PFSK-1 (cell line): ENCODE measurements at regions not wholly inside any gene's neighbourhood (a gene's known extent, or its start where the extent isn't known, plus 50 kb on each side); places are given as distances from the start of the nearest gene placed in this dataset.

Experiments used
- FOXP2 ChIP-seq: optimal IDR thresholded peaks from 2 replicates; pipeline ENCODE3; 2011; ENCODE audit warnings: borderline replicate concordance, control low read depth, inconsistent platforms; ENCODE audit not compliant: insufficient read depth; ENCODE audit errors: extremely low read length, extremely low read depth
- POLR2AphosphoS5 ChIP-seq: IDR thresholded peaks from 2 replicates; pipeline ENCODE4 v1.6.1; 2012; ENCODE audit warnings: low read depth, mild to moderate bottlenecking, control low read depth, low read length, moderate library complexity
- SIN3A ChIP-seq: IDR thresholded peaks from 2 replicates; pipeline ENCODE4 v1.6.1; 2012; ENCODE audit warnings: mild to moderate bottlenecking, low read length, moderate library complexity, borderline replicate concordance; ENCODE audit not compliant: insufficient read depth
- TAF1 ChIP-seq: IDR thresholded peaks from 2 replicates; pipeline ENCODE4 v1.6.1; 2012; ENCODE audit warnings: low read length, control low read depth, borderline replicate concordance; ENCODE audit not compliant: insufficient read depth
- TF ChIP-seq, protein P1 (sequence below), 2 experiments: IDR thresholded peaks; 2 replicates each; pipeline versions ENCODE4 v1.6.1 to v1.8.0; 2011 to 2012; ENCODE audit warnings: low read depth in 2 of 2, low read length in 2 of 2, control low read depth in 1 of 2, inconsistent platforms in 1 of 2, mild to moderate bottlenecking in 1 of 2, moderate library complexity in 1 of 2; ENCODE audit not compliant: insufficient read depth in 1 of 2

DNA sequence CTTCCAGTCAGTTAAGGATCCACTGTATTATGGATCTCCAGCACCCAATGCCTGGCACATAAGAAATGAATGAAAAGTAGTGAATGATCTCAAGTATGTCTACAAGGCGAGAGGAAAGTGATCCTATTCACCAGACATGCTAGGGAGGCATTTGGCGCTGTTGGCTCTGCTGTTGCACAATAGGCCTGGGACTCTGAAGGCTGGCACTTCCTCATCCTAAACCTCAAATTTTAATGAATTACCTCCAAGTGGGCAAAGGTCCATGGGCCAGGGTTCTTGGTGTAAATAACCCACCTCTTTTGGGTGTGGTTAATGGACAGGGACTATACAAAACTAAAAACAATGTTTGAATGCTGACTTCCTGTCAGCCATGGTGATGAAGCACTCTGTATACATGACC, 173.4 kb upstream of the PZP start:
- no peak for TF ChIP-seq POLR2AphosphoS5
- TF ChIP-seq FOXP2: no peak
- TF ChIP-seq SIN3A: no peak
- TF ChIP-seq, protein P1, sequence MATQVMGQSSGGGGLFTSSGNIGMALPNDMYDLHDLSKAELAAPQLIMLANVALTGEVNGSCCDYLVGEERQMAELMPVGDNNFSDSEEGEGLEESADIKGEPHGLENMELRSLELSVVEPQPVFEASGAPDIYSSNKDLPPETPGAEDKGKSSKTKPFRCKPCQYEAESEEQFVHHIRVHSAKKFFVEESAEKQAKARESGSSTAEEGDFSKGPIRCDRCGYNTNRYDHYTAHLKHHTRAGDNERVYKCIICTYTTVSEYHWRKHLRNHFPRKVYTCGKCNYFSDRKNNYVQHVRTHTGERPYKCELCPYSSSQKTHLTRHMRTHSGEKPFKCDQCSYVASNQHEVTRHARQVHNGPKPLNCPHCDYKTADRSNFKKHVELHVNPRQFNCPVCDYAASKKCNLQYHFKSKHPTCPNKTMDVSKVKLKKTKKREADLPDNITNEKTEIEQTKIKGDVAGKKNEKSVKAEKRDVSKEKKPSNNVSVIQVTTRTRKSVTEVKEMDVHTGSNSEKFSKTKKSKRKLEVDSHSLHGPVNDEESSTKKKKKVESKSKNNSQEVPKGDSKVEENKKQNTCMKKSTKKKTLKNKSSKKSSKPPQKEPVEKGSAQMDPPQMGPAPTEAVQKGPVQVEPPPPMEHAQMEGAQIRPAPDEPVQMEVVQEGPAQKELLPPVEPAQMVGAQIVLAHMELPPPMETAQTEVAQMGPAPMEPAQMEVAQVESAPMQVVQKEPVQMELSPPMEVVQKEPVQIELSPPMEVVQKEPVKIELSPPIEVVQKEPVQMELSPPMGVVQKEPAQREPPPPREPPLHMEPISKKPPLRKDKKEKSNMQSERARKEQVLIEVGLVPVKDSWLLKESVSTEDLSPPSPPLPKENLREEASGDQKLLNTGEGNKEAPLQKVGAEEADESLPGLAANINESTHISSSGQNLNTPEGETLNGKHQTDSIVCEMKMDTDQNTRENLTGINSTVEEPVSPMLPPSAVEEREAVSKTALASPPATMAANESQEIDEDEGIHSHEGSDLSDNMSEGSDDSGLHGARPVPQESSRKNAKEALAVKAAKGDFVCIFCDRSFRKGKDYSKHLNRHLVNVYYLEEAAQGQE (IDR thresholded peaks at IDR 0.05; ENCODE audit: insufficient read depth in 1 of 2, low read depth in 2 of 2, low read length in 2 of 2): no peak

DNA sequence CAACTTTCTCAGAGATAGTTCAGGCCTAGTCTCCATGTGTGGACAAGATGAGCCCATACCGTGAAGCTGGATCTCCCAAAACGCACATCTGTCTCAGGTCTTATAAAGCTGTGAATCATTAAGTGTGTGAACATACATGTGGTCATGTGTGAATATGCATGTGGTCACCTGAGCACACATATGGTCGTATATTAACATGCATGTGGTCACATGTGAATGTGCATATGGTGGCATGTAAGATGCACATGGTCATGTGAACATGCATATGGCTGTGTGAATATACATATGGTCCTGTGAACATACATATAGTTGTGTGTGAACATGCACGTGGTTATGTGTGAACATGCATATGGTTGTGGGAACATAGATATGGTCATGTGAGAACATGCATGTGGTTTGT, 172.5 kb upstream of the PZP start:
- TF ChIP-seq FOXP2 (no peak), SIN3A (no peak), POLR2AphosphoS5 (no peak), TAF1 (no peak)
- TF ChIP-seq, protein P1 (IDR thresholded peaks at IDR 0.05; ENCODE audit: insufficient read depth in 1 of 2, low read depth in 2 of 2, low read length in 2 of 2): no peak

DNA sequence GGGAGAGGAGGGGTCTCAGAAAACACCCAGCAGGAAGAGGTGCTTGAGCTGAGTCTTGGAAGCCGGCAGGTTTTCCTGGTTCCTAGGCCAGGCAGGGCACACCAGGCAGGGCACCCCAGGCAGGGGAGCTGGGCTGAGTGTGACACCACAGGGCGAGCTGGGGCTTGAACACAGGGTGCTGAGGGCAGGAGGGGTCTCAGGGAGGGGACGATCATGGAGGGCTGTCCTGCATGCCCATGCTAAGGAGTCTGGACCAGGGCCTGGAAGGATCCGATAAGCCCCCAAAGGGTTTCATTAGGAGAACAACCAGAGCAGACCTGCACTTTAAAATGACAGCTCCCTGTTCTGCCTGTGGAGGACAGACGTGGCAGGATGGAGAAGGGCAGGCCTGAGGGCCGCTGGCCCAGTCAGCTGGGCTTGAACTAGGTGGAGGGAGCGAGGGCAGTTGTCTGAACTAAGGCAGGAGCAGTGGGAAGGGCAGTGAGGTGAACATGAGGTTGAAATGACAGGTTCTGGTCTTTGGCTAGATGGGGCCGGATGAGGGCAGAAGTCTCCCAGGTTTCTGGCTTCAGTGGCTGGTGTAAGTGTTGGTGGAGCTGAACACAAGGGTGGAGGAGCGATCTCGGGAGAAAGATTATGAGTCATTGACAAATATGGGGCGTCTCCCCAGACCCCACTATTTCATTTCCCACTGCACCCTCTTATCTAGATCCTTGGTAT, 171.0 kb upstream of the PZP start:
- TF ChIP-seq TAF1 (no peak), FOXP2 (no peak)

DNA sequence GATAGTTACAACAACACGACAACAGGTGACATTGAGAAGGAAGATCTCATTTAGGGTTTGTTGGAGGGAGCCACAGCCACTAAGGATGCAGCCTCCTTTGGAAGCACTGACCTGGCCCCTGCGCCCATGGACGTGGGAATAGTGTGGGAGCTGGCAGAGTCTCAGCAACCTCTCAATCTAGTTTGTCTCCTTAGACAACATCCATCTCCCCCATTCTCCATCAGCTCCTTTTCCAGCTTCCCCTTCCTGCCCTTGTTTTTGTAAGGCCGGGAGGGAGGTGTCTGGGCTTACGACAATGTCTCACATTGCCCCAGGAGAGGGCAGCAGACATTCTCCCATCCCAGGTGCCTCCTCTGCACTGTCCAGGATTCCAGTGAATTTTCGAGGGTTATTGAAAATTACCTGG, 170.2 kb upstream of the PZP start:
- TF ChIP-seq TAF1 (no peak), SIN3A (no peak), FOXP2 (no peak), POLR2AphosphoS5 (no peak)
- TF ChIP-seq, protein P1 (IDR thresholded peaks at IDR 0.05; ENCODE audit: insufficient read depth in 1 of 2, low read depth in 2 of 2, low read length in 2 of 2): no peak

DNA sequence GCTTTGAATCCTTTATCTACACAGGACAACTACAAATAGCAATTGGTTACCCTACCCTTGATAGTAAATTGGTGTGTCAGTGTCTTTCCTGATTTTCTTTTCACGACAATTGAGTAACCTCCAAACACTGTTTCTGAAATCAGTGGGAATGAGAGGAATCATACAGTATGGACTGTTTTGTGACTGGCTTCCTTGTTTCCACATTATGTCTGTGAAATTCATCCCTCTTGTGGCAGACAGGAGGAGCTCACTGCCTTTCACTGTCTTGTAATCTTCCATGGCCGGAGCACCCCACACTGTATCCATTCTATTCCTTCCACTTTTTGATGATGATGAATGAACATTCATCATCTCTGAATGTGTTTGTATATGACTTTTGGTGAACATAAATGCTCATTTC, 164.0 kb upstream of the PZP start:
- TF ChIP-seq SIN3A: no peak
- no peak for TF ChIP-seq POLR2AphosphoS5
- TF ChIP-seq, protein P1 (IDR thresholded peaks at IDR 0.05; ENCODE audit: insufficient read depth in 1 of 2, low read depth in 2 of 2, low read length in 2 of 2): no peak
- TF ChIP-seq TAF1: no peak
- no peak for TF ChIP-seq FOXP2
